H1 (cell line): ENCODE measurements at regions not wholly inside any gene's neighbourhood (a gene's known extent, or its start where the extent isn't known, plus 50 kb on each side); places are given as distances from the start of the nearest gene placed in this dataset.

Source experiments
- ATF2 ChIP-seq: IDR thresholded peaks from 2 replicates; pipeline ENCODE4 v1.6.1; 2012; ENCODE audit warnings: low read length, inconsistent platforms
- CTCF ChIP-seq, 3 experiments: IDR thresholded peaks; 1 replicate in 2 of 3; 2 replicates in 1 of 3; pipeline versions ENCODE4 v1.5.1 to v1.6.1; 2011; ENCODE audit warnings: low read length in 3 of 3, mild to moderate bottlenecking in 3 of 3, inconsistent platforms in 2 of 3, low read depth in 1 of 3, moderate library complexity in 1 of 3; ENCODE audit not compliant: insufficient read depth in 1 of 3; ENCODE audit errors: control extremely low read depth in 1 of 3
- JUN ChIP-seq: IDR thresholded peaks from 2 replicates; pipeline ENCODE4 v1.6.1; 2011; ENCODE audit warnings: low read depth, mild to moderate bottlenecking, improper control_type of control experiment, low read length
- POLR2A ChIP-seq, 2 experiments: IDR thresholded peaks; 1 replicate in 1 of 2; 2 replicates in 1 of 2; pipeline ENCODE4 v1.6.1; 2011; ENCODE audit warnings: low read depth in 2 of 2, low read length in 2 of 2, mild to moderate bottlenecking in 2 of 2; ENCODE audit errors: control extremely low read depth in 1 of 2
- SP1 ChIP-seq: IDR thresholded peaks from 2 replicates; pipeline ENCODE4 v1.6.1; 2011; ENCODE audit warnings: low read depth, low read length

- TF ChIP-seq SP1 = no peak
- no peak for TF ChIP-seq CTCF (IDR thresholded peaks at IDR 0.05; ENCODE audit: control extremely low read depth in 1 of 3, insufficient read depth in 1 of 3, low read depth in 1 of 3, low read length in 3 of 3)
- TF ChIP-seq POLR2A (IDR thresholded peaks at IDR 0.05; ENCODE audit: control extremely low read depth in 1 of 2, low read depth in 2 of 2, low read length in 2 of 2) = no peak
- no peak for TF ChIP-seq JUN
- TF ChIP-seq ATF2 = no peak
Measured at GRCh38 chr15:81754078-81754477, 291.7 kb downstream of the MEX3B start.
